HG03196 (cell line): ENCODE measurements at regions not wholly inside any gene's neighbourhood (a gene's known extent, or its start where the extent isn't known, plus 50 kb on each side); places are given as distances from the start of the nearest gene placed in this dataset.
"Not testable (repeated sequence)": the region's sequence is repeated elsewhere in the genome, so short reads cannot be mapped to it uniquely, and the experiment has no call there.

Source experiments
- ATAC-seq: cut with Tn5 transposase; IDR thresholded peaks from one replicate; pipeline ENCODE4 v1.9.1; 2021; ENCODE audit not compliant: unreplicated experiment

GRCh38 chr2:111315188-111315917 is 194.6 kb downstream of the BCL2L11 start:
- ATAC-seq: not testable (repeated sequence)

- ATAC-seq: not testable (repeated sequence)
Observed at GRCh38 chr2:111316221-111316741, 195.6 kb downstream of the BCL2L11 start.

GRCh38 chr2:111316881-111317549 is 196.3 kb downstream of the BCL2L11 start:
- not testable (repeated sequence) for ATAC-seq

- not testable (repeated sequence) for ATAC-seq
Observed at GRCh38 chr2:111319552-111319951, 198.8 kb downstream of the BCL2L11 start.

GRCh38 chr2:111320264-111320663 is 199.6 kb downstream of the BCL2L11 start:
- ATAC-seq: not testable (repeated sequence)

GRCh38 chr2:111320965-111321364 is 200.3 kb downstream of the BCL2L11 start:
- ATAC-seq: not testable (repeated sequence)

GRCh38 chr2:111323384-111323783 is 202.7 kb downstream of the BCL2L11 start:
- not testable (repeated sequence) for ATAC-seq

GRCh38 chr2:111327726-111328125 is 207.0 kb downstream of the BCL2L11 start:
- not testable (repeated sequence) for ATAC-seq

- ATAC-seq: not testable (repeated sequence)
Observed at GRCh38 chr2:111329309-111329708, 208.6 kb downstream of the BCL2L11 start.

GRCh38 chr2:111331099-111331724 is 210.5 kb downstream of the BCL2L11 start:
- not testable (repeated sequence) for ATAC-seq

GRCh38 chr2:111335220-111335907 is 214.7 kb downstream of the BCL2L11 start:
- not testable (repeated sequence) for ATAC-seq

- not testable (repeated sequence) for ATAC-seq
Observed at GRCh38 chr2:111338474-111338873, 217.8 kb downstream of the BCL2L11 start.

GRCh38 chr2:111339476-111339875 is 218.8 kb downstream of the BCL2L11 start:
- not testable (repeated sequence) for ATAC-seq

GRCh38 chr2:111344590-111344989 is 223.9 kb downstream of the BCL2L11 start:
- not testable (repeated sequence) for ATAC-seq

- ATAC-seq: not testable (repeated sequence)
Observed at GRCh38 chr2:111345439-111345838, 224.7 kb downstream of the BCL2L11 start.

- not testable (repeated sequence) for ATAC-seq
Observed at GRCh38 chr2:111346018-111346930, 225.6 kb downstream of the BCL2L11 start.

GRCh38 chr2:111347695-111348094 is 227.0 kb downstream of the BCL2L11 start:
- ATAC-seq: not testable (repeated sequence)

- ATAC-seq: not testable (repeated sequence)
Observed at GRCh38 chr2:111348316-111348715, 227.6 kb downstream of the BCL2L11 start.

GRCh38 chr2:111355022-111355817 is 234.5 kb downstream of the BCL2L11 start:
- ATAC-seq: not testable (repeated sequence)
